ENCODE measurements at regions not wholly inside any gene's neighbourhood (a gene's known extent, or its start where the extent isn't known, plus 50 kb on each side); places are given as distances from the start of the nearest gene placed in this dataset.
A peak's percentile ranks its signal among the peaks of the same experiment; 100 is the strongest.

DNA sequence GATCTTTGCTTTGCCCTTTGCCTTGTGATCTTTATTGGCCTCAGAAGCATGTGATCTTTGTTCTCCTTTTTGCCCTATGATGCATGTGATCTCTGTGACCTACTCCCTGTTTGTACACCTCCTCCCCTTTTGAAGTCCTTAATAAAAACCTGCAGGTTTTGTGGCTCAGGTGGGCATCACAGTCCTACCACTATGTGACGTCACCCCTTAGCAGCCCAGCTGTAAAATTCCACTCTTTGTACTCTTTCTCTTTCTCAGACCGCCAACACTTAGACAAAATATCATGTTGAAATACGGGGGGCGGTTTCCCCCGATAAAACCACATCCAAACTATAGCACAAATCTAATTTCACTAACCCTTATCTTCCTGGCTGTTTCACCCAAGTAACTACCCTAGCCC is 76.7 kb upstream of the RAPGEF4 start:
- DNase-seq = no peak

DNA sequence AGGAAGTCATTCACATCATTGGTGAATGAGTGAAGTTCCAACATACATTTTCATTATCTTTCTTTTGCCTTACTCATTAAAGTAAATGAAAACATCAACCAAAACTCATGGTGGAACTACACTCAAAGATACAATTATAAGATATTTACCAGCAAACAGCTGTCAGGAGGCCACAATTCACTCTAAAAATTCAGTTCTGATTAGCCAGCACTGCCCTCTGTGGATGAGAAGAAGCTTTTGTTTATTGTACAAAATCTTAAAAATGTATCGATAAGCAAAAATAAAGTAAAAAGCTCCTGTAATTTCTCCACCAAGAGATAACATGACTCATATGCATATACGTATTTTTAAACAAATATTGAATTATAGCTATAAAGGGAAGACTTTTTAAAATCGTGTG is 73.5 kb upstream of the RAPGEF4 start:
- DNase-seq = no peak

DNA sequence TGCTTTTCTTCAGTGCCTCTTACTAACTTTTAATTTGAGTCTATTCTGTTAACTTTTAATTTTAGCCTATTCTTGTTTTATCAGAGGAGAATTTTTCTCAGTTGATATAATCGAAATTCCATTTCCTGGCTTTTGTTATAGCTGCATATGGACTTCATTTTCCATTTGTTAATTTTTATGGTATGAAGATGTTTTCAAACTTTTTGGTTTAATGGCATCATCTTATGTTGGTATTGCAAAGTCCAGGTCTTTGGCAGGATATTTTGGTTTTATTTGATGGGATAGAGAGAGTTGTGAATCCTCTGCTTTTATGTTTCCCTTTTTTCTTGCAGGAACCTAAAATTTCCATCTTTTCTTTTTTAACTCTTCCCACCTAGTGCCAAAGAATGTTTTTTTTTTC is 70.9 kb upstream of the RAPGEF4 start:
- no peak for DNase-seq

DNA sequence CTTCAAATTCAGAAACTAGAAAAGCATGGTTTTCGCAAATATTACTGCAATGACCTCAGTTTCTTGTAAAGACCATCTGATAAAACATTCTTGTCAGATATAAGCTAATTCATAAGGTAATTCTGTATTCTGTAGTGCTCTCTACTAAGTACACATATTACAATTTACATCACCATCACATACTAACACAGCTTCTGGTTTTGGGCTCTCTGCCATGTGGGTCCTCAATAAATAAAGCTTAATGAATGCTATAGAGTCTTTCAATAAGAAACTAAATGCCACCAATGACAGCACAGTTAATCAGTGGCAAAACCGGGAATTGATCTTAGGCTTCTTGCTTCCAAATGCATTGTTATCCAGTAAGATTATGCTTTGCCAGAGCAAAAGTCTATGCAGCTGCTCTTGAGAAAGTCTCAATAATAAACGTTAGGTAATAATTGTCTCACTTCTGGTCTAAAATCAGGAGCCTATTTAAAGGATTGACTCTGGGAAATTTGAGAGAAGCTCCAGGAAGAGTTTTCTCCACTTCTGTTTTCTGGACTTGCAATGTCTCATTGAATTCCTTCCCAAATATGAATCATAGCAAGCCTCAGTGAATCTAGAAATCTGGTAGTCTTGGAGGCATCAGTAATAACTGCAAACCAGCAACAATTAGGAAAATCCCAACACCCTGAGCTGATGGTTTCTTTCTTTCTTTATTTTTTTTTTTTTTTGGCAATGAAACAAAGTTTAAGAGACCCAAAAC is 67.9 kb upstream of the RAPGEF4 start:
- DNase-seq = no peak

DNA sequence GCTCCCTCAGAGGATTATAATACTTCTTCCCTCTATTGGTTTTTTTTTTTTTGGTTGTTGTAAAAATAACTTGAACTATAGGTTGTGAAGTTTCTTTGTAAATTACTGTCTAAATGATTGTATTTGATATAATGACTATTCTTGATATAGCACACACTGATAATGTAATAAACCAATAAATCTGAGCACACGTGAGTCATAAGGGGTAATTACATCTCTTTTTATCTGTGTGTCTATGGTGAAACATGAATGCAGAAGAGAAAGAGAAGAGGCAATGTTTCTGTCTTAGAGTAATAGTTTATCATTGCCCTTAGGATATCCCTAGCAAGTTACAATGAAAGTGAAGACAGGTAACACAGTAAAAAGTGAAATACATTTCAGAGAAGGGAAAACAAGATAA is 64.1 kb upstream of the RAPGEF4 start:
- DNase-seq = no peak

DNA sequence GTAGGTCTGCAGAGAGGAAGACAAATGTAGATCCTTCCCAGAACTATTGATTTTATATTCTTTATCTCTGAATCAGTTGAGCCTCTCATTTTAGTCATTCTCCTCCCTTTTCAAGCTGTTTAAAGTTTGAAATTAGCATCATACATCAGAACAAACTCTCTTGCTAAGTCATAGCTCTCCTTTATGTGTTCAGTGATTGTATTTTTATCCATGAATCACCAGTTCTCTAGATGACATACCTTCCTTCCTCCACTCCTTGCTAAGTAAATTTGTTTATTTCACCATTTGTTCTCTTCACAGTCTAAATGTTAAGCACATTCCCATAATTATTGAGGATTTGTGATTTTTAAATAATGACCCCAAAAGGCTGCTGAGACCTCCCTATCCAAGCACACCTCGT is 63.5 kb upstream of the RAPGEF4 start:
- DNase-seq = peak; percentile 15

DNA sequence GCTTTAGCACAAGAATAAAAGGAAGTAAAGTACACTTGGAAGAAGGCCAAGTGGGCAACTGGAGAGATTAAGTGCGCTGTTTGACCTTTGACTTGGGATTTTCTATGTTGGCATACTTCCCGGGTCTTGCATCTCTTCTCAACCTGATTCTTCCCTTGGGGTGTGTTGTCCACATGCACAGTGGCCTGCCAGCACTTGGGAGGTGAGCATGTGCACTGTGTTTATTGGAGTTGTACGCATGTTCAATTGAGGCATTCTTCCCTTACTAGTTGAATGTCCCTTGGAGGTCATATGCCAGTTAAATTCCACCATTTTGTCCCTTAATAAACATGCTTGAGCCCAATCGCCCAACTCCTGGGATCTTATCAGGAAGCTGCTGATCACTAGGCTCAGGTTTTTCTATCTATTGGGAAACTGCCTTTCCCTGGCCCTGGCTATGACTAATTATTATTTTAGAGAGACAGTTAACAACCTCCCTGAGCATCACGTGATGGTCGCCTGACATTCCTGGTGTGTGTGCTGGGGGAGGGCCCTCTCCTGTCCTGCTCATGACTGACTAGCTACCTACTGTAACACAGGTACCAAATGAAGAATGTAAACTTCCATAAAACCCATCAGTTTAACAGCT is 62.5 kb upstream of the RAPGEF4 start:
- no peak for DNase-seq

DNA sequence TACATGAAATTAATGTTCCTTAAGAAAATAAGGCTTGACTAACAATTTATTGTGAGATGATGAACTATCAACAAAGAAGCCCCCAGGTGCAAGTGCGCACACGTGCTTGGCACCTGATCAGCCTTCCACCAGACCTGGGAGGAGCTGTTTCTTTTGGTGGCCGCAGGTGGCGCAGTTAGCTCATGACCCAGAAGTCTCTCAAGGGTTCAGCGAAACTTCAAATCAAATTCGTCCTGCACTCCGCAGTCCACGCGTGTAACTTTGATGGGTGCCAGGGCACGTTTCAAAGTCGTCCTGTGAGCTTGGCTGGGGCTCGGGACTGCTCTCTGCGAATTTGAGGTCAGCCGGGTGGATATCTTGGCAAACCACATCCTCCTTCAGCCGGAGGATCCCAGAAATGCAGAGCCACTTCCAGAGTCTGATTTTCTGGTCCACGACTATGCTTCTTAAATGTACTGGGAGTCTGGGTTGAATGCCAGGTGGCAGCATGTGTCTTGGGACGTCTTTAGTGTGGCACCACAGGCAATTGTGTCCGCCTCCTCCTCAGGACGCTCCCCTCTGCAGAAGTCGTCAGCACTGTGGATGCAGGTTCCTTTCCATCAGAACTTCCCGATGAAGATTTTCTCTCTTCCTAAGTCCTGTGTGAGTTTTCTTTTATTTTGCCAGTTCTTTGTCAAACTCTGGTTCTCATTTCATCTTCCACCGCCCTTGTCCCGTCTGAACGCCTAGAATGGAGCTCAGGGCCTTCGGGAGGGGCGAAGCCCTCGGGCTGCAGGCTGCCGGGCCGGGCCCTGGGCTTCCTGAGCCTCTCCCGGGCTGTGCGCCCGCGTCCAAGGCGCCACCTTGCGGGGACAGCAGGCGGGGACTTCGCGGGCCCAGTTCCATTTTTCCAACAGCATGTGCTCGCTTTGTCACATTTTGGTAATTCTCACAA is 61.3 kb upstream of the RAPGEF4 start:
- DNase-seq = peak; percentile 38

DNA sequence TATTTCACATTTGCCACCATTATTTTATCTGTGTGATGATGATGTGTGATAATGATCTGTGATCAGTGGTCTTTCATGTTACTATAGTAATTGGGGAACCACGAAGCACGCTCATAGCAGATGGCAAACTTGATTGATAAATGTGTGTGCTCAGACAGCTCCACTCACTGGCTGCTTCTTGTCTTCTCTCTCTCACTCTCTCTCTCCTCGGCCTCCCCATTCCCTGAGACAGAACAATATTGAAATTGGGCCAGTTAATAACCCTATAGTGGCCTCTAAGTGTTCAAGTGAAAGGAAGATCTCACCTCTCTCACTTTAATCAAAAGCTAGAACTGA is 60.7 kb upstream of the RAPGEF4 start:
- no peak for DNase-seq

DNA sequence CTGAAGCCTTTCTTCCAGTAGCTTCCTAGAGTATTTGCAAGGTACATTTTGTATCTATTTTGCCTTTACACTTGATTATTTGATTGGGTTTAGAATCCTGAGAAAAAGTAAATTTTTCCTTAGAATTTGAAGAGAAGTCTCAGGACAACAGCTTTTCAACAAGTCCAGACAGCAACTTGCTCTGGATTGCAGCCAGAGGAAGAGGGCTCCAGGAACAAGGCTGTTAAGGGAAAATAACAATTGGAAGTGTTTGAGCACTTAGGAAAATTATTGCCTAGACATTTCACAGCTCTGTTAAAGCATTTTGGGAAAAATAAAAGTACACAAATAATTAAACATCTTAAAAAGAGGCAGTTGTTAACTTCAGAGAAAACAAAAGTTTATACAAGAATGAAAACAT is 58.3 kb upstream of the RAPGEF4 start:
- no peak for DNase-seq

DNA sequence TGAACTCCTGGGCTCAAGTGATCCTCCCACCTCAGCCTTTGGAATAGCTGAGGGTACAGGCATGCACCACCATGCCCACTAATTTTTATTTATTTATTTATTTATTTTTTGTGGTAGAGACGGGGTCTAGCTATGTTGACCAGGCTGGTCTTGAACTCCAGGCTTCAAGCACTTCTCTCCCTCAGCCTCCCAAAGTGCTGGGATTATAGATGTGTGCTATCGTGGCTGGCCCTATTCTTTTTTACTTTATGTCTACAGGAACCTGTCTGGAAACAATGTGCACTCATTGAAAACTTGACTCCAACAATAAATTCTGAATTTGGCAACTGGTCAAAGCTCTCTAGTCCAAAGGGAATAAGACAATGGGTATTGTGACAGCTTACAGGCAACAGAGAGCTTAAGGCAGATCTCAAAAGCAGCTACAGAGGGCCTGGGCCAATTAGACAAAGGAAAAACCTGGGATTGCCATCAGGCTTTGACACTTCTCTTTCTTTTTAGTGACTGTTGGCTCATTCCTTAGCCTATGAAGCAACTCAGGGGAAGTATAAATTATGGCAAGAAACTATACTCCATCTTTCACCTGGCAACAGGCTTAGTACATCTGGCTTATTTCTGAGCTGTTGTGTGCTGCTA is 55.1 kb upstream of the RAPGEF4 start:
- no peak for DNase-seq

DNA sequence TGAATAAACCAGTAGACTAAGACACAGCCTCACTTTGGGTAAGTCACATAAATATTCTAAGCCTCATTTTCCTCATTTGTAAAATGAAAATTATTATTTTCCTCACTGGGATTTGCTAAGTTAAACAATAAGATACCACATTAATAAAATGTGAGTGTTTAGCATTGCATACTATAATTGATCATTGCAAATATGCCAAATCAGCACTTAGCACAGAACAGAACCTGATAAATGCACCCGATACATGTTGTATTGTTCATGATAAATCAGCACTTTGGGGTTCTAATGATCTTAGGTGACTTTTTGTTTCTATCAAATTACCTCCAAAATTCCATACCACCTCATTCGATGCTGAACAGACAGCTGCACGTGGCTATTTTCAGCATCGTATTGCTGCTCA is 50.2 kb upstream of the RAPGEF4 start:
- DNase-seq = no peak

All from activated CD4-positive, alpha-beta T cell treated with anti-CD3 and anti-CD28 coated beads, Interleukin-10, Interleukin-2, amounts not matched to agents 100 ng/mL and 50 ng/mL, durations not matched to agents 16 hours and 8 hours (primary cell).